Gastroesophageal sphincter (tissue), 3 donors: ENCODE measurements at regions not wholly inside any gene's neighbourhood (a gene's known extent, or its start where the extent isn't known, plus 50 kb on each side); places are given as distances from the start of the nearest gene placed in this dataset.

ENCODE experiments used
- CTCF ChIP-seq, 4 experiments: fragments of 200-600 bp in 2 of 4; fragments of 450-650 bp in 2 of 4; sonication (generic) in 1 of 4; IDR thresholded peaks; one replicate each; pipeline ENCODE4 v1.5.1; 2017 to 2019; ENCODE audit warnings: antibody characterized with exemption in 4 of 4, mild to moderate bottlenecking in 2 of 4, moderate library complexity in 2 of 4
- EP300 ChIP-seq: sonication (generic); formaldehyde crosslinking; IDR thresholded peaks from one replicate; pipeline ENCODE4 v1.6.1; 2017; ENCODE audit warnings: antibody characterized with exemption, mild to moderate bottlenecking
- POLR2AphosphoS5 ChIP-seq: sonication (generic); formaldehyde crosslinking; IDR thresholded peaks from one replicate; pipeline ENCODE4 v1.6.1; 2017; ENCODE audit warnings: antibody characterized with exemption

GRCh38 chr2:192886636-192887035, 691.9 kb upstream of the TMEFF2 start:
- TF ChIP-seq EP300, result no peak
- no peak for TF ChIP-seq CTCF (IDR thresholded peaks at IDR 0.05)
- no peak for TF ChIP-seq POLR2AphosphoS5
